SIG-M5 treated with dmso at 0.1 percent for 504 hours (cell line): ENCODE measurements at regions not wholly inside any gene's neighbourhood (a gene's known extent, or its start where the extent isn't known, plus 50 kb on each side); places are given as distances from the start of the nearest gene placed in this dataset.

Experiments used
- DNase-seq: peaks from one replicate; lab custom pipeline; 2025; ENCODE audit not compliant: unreplicated experiment; lab: John Stamatoyannopoulos, UW

GRCh38 chr12:70151993-70152392 lies 91.2 kb upstream of the CNOT2 start:
- DNase-seq: no peak

GRCh38 chr12:70154087-70154638 lies 89.1 kb upstream of the CNOT2 start:
- DNase-seq: no peak

- DNase-seq: no peak
Measured at GRCh38 chr12:70154960-70155589, 88.2 kb upstream of the CNOT2 start.

GRCh38 chr12:70157099-70157498 lies 86.1 kb upstream of the CNOT2 start:
- DNase-seq: no peak

GRCh38 chr12:70165450-70165849 lies 77.8 kb upstream of the CNOT2 start:
- no peak for DNase-seq

- no peak for DNase-seq
Measured at GRCh38 chr12:70176290-70176689, 66.9 kb upstream of the CNOT2 start.

- no peak for DNase-seq
Measured at GRCh38 chr12:70177631-70178030, 65.6 kb upstream of the CNOT2 start.

GRCh38 chr12:70178038-70178437 lies 65.2 kb upstream of the CNOT2 start:
- DNase-seq: no peak

- no peak for DNase-seq
Measured at GRCh38 chr12:70180130-70180529, 63.1 kb upstream of the CNOT2 start.

- DNase-seq: no peak
Measured at GRCh38 chr12:70185301-70185700, 57.9 kb upstream of the CNOT2 start.

GRCh38 chr12:70186436-70186835 lies 56.8 kb upstream of the CNOT2 start:
- DNase-seq: no peak

- DNase-seq: no peak
Measured at GRCh38 chr12:70190262-70191010, 52.8 kb upstream of the CNOT2 start.
